ENCODE measurements at regions not wholly inside any gene's neighbourhood (a gene's known extent, or its start where the extent isn't known, plus 50 kb on each side); places are given as distances from the start of the nearest gene placed in this dataset.

- ChIA-PET POLR2A (ENCODE audit: low non-redundant PET) (no interaction called here), CTCF (no interaction called here)
- intact Hi-C loops (cut with micrococcal nuclease; ENCODE audit: unreplicated experiment) = no loop called here
- DNase-seq (ENCODE audit: low spot score) = peak; percentile 6
- Histone ChIP-seq H3K4me1 (ENCODE audit: insufficient read depth, low read length, poor library complexity, severe bottlenecking) (no peaks in the 10 kb centered on the region), H3K27me3 (replicated peaks; ENCODE audit: insufficient read depth, low read depth, low read length, poor library complexity) (no peaks in the 10 kb centered on the region), H3K9me3 (ENCODE audit: low read depth, low read length, poor library complexity, severe bottlenecking) (no peaks in the 10 kb centered on the region), H3K4me3 (ENCODE audit: low read depth, low read length, poor library complexity, severe bottlenecking) (no peak overlapping the region), H3K27ac (ENCODE audit: low read depth, low read length, poor library complexity, severe bottlenecking) (no peak overlapping the region), H3K36me3 (ENCODE audit: insufficient read depth, low read length, poor library complexity, severe bottlenecking) (no peaks in the 10 kb centered on the region)
- no TSS peak for BruUV-seq (replicated peaks)
- no peak for TF ChIP-seq EZH2 (IDR thresholded peaks at IDR 0.05; ENCODE audit: borderline replicate concordance, low read depth, low read length, poor library complexity, severe bottlenecking)
- TF ChIP-seq CTCF (conservative IDR thresholded peaks at IDR 0.05; ENCODE audit: low read depth, low read length) = no peak
These were observed 1121.7 kb upstream of the PRMT6 start for GRCh38 chr1:105934806-105935205.

GRCh38 chr1:105964879-105965278 lies 1091.6 kb upstream of the PRMT6 start:
- ChIA-PET CTCF (no interaction called here), POLR2A (ENCODE audit: low non-redundant PET) (no interaction called here)
- DNase-seq (ENCODE audit: low spot score) = no peak
- intact Hi-C loops (cut with micrococcal nuclease; ENCODE audit: unreplicated experiment) = no loop called here
- Histone ChIP-seq H3K36me3 (ENCODE audit: insufficient read depth, low read length, poor library complexity, severe bottlenecking) (no peaks in the 10 kb centered on the region), H3K27ac (ENCODE audit: low read depth, low read length, poor library complexity, severe bottlenecking) (no peak overlapping the region), H3K27me3 (replicated peaks; ENCODE audit: insufficient read depth, low read depth, low read length, poor library complexity) (no peaks in the 10 kb centered on the region), H3K4me1 (ENCODE audit: insufficient read depth, low read length, poor library complexity, severe bottlenecking) (no peaks in the 10 kb centered on the region), H3K4me3 (ENCODE audit: low read depth, low read length, poor library complexity, severe bottlenecking) (no peak overlapping the region), H3K9me3 (ENCODE audit: low read depth, low read length, poor library complexity, severe bottlenecking) (no peaks in the 10 kb centered on the region)
- TF ChIP-seq EZH2 (IDR thresholded peaks at IDR 0.05; ENCODE audit: borderline replicate concordance, low read depth, low read length, poor library complexity, severe bottlenecking) = no peak
- TF ChIP-seq CTCF (conservative IDR thresholded peaks at IDR 0.05; ENCODE audit: low read depth, low read length) = no peak
- BruUV-seq (replicated peaks) = no TSS peak

- H3K4me1 ChIP-seq (ENCODE audit: insufficient read depth, low read length, poor library complexity, severe bottlenecking) = no peaks in the 10 kb centered on the region
- no peak overlapping the region for H3K27ac ChIP-seq (ENCODE audit: low read depth, low read length, poor library complexity, severe bottlenecking)
- DNase-seq (ENCODE audit: low spot score) = no peak
- CTCF ChIA-PET = no interaction called here
- no peak overlapping the region for H3K4me3 ChIP-seq (ENCODE audit: low read depth, low read length, poor library complexity, severe bottlenecking)
- POLR2A ChIA-PET (ENCODE audit: low non-redundant PET) = no interaction called here
- no peaks in the 10 kb centered on the region for H3K36me3 ChIP-seq (ENCODE audit: insufficient read depth, low read length, poor library complexity, severe bottlenecking)
- BruUV-seq (replicated peaks) = no TSS peak
- no peaks in the 10 kb centered on the region for H3K9me3 ChIP-seq (ENCODE audit: low read depth, low read length, poor library complexity, severe bottlenecking)
- TF ChIP-seq EZH2 (IDR thresholded peaks at IDR 0.05; ENCODE audit: borderline replicate concordance, low read depth, low read length, poor library complexity, severe bottlenecking) (no peak), CTCF (conservative IDR thresholded peaks at IDR 0.05; ENCODE audit: low read depth, low read length) (no peak)
- H3K27me3 ChIP-seq (replicated peaks; ENCODE audit: insufficient read depth, low read depth, low read length, poor library complexity) = no peaks in the 10 kb centered on the region
- intact Hi-C loops (cut with micrococcal nuclease; ENCODE audit: unreplicated experiment) = no loop called here
These were observed 1059.0 kb upstream of the PRMT6 start for GRCh38 chr1:105997516-105997915.

Data from A673 (cell line).